Activated T-helper 1 cell treated with Interleukin-2 at 50 U/mL for 16 hours (primary cell): ENCODE measurements at regions not wholly inside any gene's neighbourhood (a gene's known extent, or its start where the extent isn't known, plus 50 kb on each side); places are given as distances from the start of the nearest gene placed in this dataset.
A peak's percentile ranks its signal among the peaks of the same experiment; 100 is the strongest.
"Not testable (repeated sequence)": the region's sequence is repeated elsewhere in the genome, so short reads cannot be mapped to it uniquely, and the experiment has no call there.

Experiments
- DNase-seq: peaks from one replicate; pipeline ENCODE4 v3.0.0-alpha.2; 2020; ENCODE audit warnings: low read depth

- DNase-seq = not testable (repeated sequence)
These were observed 57.4 kb upstream of the NUTM2D start for GRCh38 chr10:87300163-87300562.

- peak; percentile 15 for DNase-seq
These were observed 56.0 kb upstream of the NUTM2D start for GRCh38 chr10:87301466-87302115.

GRCh38 chr10:87302132-87302531 lies 55.4 kb upstream of the NUTM2D start:
- DNase-seq = not testable (repeated sequence)

- DNase-seq = not testable (repeated sequence)
These were observed 53.8 kb upstream of the NUTM2D start for GRCh38 chr10:87303707-87304106.

- not testable (repeated sequence) for DNase-seq
These were observed 50.9 kb upstream of the NUTM2D start for GRCh38 chr10:87306681-87307080.
